SK-N-SH (cell line): ENCODE measurements at regions not wholly inside any gene's neighbourhood (a gene's known extent, or its start where the extent isn't known, plus 50 kb on each side); places are given as distances from the start of the nearest gene placed in this dataset.

Experiments used
- GABPA ChIP-seq: IDR thresholded peaks from 2 replicates; pipeline ENCODE4 v1.4.0; 2012; ENCODE audit warnings: low read depth, mild to moderate bottlenecking
- POLR2AphosphoS5 ChIP-seq: IDR thresholded peaks from 2 replicates; pipeline ENCODE4 v1.6.1; 2012; ENCODE audit warnings: low read depth, low read length
- RAD21 ChIP-seq: IDR thresholded peaks from 2 replicates; pipeline ENCODE4 v1.6.1; 2012; ENCODE audit warnings: mild to moderate bottlenecking, low read length
- RFX5 ChIP-seq: IDR thresholded peaks from 2 replicates; pipeline ENCODE4 v1.6.1; 2012; ENCODE audit warnings: mild to moderate bottlenecking, improper control_type of control experiment, low read length

- TF ChIP-seq GABPA = no peak
- TF ChIP-seq POLR2AphosphoS5 = no peak
- TF ChIP-seq RFX5 = no peak
- TF ChIP-seq RAD21 = no peak
Measured at GRCh38 chr3:103134023-103134724, 699.4 kb downstream of the ZPLD1 start.
